HepG2 (cell line): ENCODE measurements at regions not wholly inside any gene's neighbourhood (a gene's known extent, or its start where the extent isn't known, plus 50 kb on each side); places are given as distances from the start of the nearest gene placed in this dataset.

ENCODE experiments used
- EP300 ChIP-seq, 3 experiments: sonication (generic) in 1 of 3; formaldehyde crosslinking in 1 of 3; IDR thresholded peaks; 2 replicates each; pipeline versions ENCODE4 v1.5.1 to v1.6.1; 2011 to 2020; ENCODE audit warnings: low read depth in 2 of 3, low read length in 2 of 3, borderline replicate concordance in 1 of 3, improper control_type of control experiment in 1 of 3, mild to moderate bottlenecking in 1 of 3, missing genetic modification reagents in 1 of 3, moderate library complexity in 1 of 3
- MBD4 ChIP-seq: IDR thresholded peaks from 2 replicates; pipeline ENCODE4 v1.6.1; 2012; ENCODE audit warnings: low read length, inconsistent platforms, borderline replicate concordance
- NFYB ChIP-seq: sonication (generic); formaldehyde crosslinking; IDR thresholded peaks from 2 replicates; pipeline ENCODE4 v1.4.0; 2020; ENCODE audit warnings: missing genetic modification reagents
- NR2C2 ChIP-seq: sonication (generic); formaldehyde crosslinking; IDR thresholded peaks from 2 replicates; pipeline ENCODE4 v1.4.0; 2020; ENCODE audit warnings: missing genetic modification reagents, mild to moderate bottlenecking, moderate library complexity, borderline replicate concordance
- PHF21A ChIP-seq: sonication (generic); formaldehyde crosslinking; IDR thresholded peaks from 2 replicates; pipeline ENCODE4 v1.5.0; 2020; ENCODE audit warnings: mild to moderate bottlenecking, missing genetic modification reagents
- POLR2A ChIP-seq, 2 experiments: IDR thresholded peaks; 2 replicates each; pipeline ENCODE4 v1.6.1; 2011; ENCODE audit warnings: low read depth in 2 of 2, low read length in 2 of 2, mild to moderate bottlenecking in 1 of 2, moderate library complexity in 1 of 2; ENCODE audit not compliant: insufficient read depth in 1 of 2
- RFX3 ChIP-seq: IDR thresholded peaks from 2 replicates; pipeline ENCODE4 v1.6.1; 2016; ENCODE audit warnings: missing biosample characterization, missing genetic modification reagents
- TAF15 ChIP-seq: fragments of 200-400 bp; formaldehyde crosslinking; IDR thresholded peaks from one replicate; pipeline ENCODE4 v1.6.1; 2018; ENCODE audit warnings: mild to moderate bottlenecking, low read depth, low read length; ENCODE audit not compliant: poor library complexity, severe bottlenecking
- U2AF1 ChIP-seq: fragments of 200-400 bp; formaldehyde crosslinking; optimal IDR thresholded peaks from 2 replicates; pipeline ENCODE3; 2017; ENCODE audit warnings: mild to moderate bottlenecking, low read depth, low read length
- ZNF350 ChIP-seq: sonication (generic); formaldehyde crosslinking; IDR thresholded peaks from 2 replicates; pipeline ENCODE4 v1.4.0; 2020; ENCODE audit warnings: mild to moderate bottlenecking, low read depth, missing genetic modification reagents, borderline replicate concordance
- TF ChIP-seq, protein P1 (sequence below): IDR thresholded peaks from 2 replicates; pipeline ENCODE4 v1.6.1; 2018; ENCODE audit warnings: missing genetic modification reagents
- TF ChIP-seq, protein P2 (sequence below): sonication (generic); formaldehyde crosslinking; IDR thresholded peaks from 2 replicates; pipeline ENCODE4 v1.5.0; 2020; ENCODE audit warnings: mild to moderate bottlenecking, missing genetic modification reagents, moderate library complexity
- TF ChIP-seq, protein P3 (sequence below): IDR thresholded peaks from 2 replicates; pipeline ENCODE4 v1.6.1; 2016; ENCODE audit warnings: low read depth, missing genetic modification reagents, missing compliant biosample characterization

DNA sequence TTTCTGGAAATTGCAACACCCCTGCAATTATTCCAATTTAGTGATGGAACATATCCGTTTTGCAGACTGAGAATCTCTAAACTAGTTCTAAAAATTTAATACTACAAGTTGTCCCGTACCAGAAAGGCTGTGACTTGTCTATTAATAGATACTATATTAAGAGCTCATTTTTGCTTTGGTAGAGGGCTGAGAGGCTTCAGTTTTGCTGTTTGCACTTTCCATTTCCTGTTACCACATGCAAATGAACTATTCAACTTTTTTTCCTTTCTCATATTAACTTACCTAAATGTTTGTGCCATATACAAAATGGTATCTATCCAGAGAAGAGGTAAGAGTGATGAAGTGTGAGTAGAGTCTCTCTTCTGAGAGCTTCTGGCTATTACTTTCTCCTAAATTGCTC is 101.5 kb upstream of the CRBN start:
- TF ChIP-seq MBD4 (no peak), RFX3 (no peak), ZNF350 (CRISPR knock-in tag) (no peak), U2AF1 (no peak), NFYB (CRISPR knock-in tag) (no peak), TAF15 (no peak), PHF21A (no peak), EP300 (IDR thresholded peaks at IDR 0.05; ENCODE audit: low read depth in 2 of 2, low read length in 2 of 2) (no peak), EP300 (CRISPR knock-in tag; IDR thresholded peaks at IDR 0.05; ENCODE audit: borderline replicate concordance) (no peak), NR2C2 (no peak), POLR2A (IDR thresholded peaks at IDR 0.05; ENCODE audit: insufficient read depth in 1 of 2, low read depth in 2 of 2, low read length in 2 of 2) (no peak)
- TF ChIP-seq, protein P1, sequence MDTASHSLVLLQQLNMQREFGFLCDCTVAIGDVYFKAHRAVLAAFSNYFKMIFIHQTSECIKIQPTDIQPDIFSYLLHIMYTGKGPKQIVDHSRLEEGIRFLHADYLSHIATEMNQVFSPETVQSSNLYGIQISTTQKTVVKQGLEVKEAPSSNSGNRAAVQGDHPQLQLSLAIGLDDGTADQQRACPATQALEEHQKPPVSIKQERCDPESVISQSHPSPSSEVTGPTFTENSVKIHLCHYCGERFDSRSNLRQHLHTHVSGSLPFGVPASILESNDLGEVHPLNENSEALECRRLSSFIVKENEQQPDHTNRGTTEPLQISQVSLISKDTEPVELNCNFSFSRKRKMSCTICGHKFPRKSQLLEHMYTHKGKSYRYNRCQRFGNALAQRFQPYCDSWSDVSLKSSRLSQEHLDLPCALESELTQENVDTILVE (CRISPR knock-in tag) = no peak
- TF ChIP-seq, protein P2, sequence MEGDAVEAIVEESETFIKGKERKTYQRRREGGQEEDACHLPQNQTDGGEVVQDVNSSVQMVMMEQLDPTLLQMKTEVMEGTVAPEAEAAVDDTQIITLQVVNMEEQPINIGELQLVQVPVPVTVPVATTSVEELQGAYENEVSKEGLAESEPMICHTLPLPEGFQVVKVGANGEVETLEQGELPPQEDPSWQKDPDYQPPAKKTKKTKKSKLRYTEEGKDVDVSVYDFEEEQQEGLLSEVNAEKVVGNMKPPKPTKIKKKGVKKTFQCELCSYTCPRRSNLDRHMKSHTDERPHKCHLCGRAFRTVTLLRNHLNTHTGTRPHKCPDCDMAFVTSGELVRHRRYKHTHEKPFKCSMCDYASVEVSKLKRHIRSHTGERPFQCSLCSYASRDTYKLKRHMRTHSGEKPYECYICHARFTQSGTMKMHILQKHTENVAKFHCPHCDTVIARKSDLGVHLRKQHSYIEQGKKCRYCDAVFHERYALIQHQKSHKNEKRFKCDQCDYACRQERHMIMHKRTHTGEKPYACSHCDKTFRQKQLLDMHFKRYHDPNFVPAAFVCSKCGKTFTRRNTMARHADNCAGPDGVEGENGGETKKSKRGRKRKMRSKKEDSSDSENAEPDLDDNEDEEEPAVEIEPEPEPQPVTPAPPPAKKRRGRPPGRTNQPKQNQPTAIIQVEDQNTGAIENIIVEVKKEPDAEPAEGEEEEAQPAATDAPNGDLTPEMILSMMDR (CRISPR knock-in tag) = no peak
- TF ChIP-seq, protein P3, sequence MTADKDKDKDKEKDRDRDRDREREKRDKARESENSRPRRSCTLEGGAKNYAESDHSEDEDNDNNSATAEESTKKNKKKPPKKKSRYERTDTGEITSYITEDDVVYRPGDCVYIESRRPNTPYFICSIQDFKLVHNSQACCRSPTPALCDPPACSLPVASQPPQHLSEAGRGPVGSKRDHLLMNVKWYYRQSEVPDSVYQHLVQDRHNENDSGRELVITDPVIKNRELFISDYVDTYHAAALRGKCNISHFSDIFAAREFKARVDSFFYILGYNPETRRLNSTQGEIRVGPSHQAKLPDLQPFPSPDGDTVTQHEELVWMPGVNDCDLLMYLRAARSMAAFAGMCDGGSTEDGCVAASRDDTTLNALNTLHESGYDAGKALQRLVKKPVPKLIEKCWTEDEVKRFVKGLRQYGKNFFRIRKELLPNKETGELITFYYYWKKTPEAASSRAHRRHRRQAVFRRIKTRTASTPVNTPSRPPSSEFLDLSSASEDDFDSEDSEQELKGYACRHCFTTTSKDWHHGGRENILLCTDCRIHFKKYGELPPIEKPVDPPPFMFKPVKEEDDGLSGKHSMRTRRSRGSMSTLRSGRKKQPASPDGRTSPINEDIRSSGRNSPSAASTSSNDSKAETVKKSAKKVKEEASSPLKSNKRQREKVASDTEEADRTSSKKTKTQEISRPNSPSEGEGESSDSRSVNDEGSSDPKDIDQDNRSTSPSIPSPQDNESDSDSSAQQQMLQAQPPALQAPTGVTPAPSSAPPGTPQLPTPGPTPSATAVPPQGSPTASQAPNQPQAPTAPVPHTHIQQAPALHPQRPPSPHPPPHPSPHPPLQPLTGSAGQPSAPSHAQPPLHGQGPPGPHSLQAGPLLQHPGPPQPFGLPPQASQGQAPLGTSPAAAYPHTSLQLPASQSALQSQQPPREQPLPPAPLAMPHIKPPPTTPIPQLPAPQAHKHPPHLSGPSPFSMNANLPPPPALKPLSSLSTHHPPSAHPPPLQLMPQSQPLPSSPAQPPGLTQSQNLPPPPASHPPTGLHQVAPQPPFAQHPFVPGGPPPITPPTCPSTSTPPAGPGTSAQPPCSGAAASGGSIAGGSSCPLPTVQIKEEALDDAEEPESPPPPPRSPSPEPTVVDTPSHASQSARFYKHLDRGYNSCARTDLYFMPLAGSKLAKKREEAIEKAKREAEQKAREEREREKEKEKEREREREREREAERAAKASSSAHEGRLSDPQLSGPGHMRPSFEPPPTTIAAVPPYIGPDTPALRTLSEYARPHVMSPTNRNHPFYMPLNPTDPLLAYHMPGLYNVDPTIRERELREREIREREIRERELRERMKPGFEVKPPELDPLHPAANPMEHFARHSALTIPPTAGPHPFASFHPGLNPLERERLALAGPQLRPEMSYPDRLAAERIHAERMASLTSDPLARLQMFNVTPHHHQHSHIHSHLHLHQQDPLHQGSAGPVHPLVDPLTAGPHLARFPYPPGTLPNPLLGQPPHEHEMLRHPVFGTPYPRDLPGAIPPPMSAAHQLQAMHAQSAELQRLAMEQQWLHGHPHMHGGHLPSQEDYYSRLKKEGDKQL (CRISPR knock-in tag) = no peak
